Testis (tissue), 2 donors: ENCODE measurements at regions not wholly inside any gene's neighbourhood (a gene's known extent, or its start where the extent isn't known, plus 50 kb on each side); places are given as distances from the start of the nearest gene placed in this dataset.
"Not testable (repeated sequence)": the region's sequence is repeated elsewhere in the genome, so short reads cannot be mapped to it uniquely, and the experiment has no call there.

ENCODE experiments used
- DNase-seq: peaks from one replicate; pipeline ENCODE4 v3.0.0-alpha.2; 2019
- H3K27ac ChIP-seq, 2 donors: fragments of 200-600 bp; sonication (generic); one replicate each; pipeline ENCODE4 v1.5.1; 2019
- H3K27me3 ChIP-seq: fragments of 200-600 bp; sonication (generic); one replicate; pipeline ENCODE4 v1.5.1; 2019
- H3K36me3 ChIP-seq: fragments of 200-600 bp; sonication (generic); one replicate; pipeline ENCODE4 v1.5.1; 2017; ENCODE audit warnings: low read depth; ENCODE audit errors: missing control alignments
- H3K4me1 ChIP-seq: fragments of 200-600 bp; sonication (generic); one replicate; pipeline ENCODE4 v1.5.1; 2019
- H3K4me3 ChIP-seq, 2 donors: fragments of 200-600 bp; sonication (generic); one replicate each; pipeline ENCODE4 v1.5.1; 2017 to 2019
- H3K9me3 ChIP-seq: fragments of 200-600 bp; sonication (generic); one replicate; pipeline ENCODE4 v1.5.1; 2017
- POLR2A ChIP-seq: fragments of 450-650 bp; IDR thresholded peaks from one replicate; pipeline ENCODE4 v1.6.1; 2017; ENCODE audit warnings: antibody characterized with exemption, mild to moderate bottlenecking, moderate library complexity
- WGBS, 2 donors: methylation state at CpG; one replicate each; pipeline ENCODE4 v1.1.5; 2018; 5-methylcytosine and 5-hydroxymethylcytosine counted together
- intact Hi-C: fragments of 100-400 bp; cut with DNase I; formaldehyde crosslinking; loops from one replicate; pipeline ENCODE4 v1.15.1; 2023; ENCODE audit warnings: low total_unique reads
- TF ChIP-seq, protein P1 (sequence below), 3 experiments: fragments of 450-650 bp in 2 of 3; fragments of 200-600 bp in 1 of 3; sonication (generic) in 1 of 3; IDR thresholded peaks; one replicate each; pipeline ENCODE4 v1.5.1; 2016 to 2019; ENCODE audit warnings: antibody characterized with exemption in 3 of 3, mild to moderate bottlenecking in 2 of 3, moderate library complexity in 1 of 3

DNA sequence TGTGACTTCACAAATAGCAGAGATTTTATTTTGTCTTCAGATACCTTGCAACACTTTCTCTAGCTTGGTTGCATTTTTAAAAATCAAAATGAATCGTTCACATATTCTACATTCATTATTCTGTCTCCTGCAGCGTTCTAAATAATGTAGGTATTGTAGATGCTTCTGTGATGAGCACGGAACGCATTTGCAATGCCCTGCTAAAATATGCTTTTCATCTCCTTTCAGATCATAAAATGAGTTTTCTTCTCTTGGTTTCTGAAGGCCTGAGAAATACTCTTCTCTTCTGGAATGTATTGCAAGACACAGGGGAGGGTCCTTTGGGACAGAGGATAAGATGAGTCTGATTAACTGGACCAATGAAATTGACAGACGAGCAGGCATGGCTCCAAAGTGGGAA lies 390.7 kb downstream of the PREX1 start:
- 81 to 88% methylated on average over 5 of the region's 5 CpGs for WGBS, 2 donors

DNA sequence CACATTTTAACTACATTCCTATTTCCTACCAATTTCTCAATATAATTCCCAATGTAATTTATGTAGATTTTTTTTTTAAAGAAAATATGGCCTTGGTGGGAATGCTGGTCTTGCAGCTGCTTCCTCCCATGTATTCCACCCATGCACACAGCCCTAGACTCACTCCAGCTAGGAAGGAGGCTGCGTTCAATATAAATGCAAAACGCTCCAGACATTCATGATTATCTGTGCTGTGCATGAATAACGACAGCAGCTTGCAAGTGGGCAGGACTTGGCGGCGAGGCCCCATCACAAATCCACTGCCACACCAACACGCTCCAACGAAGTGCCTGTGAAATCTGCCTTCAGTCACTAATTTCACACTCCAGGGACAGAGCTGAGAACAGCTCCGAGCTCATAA lies 391.2 kb downstream of the PREX1 start:
- H3K4me3 ChIP-seq, H3K27ac ChIP-seq, H3K36me3 ChIP-seq, H3K4me1 ChIP-seq, DNase-seq, H3K27me3 ChIP-seq, intact Hi-C loops, H3K9me3 ChIP-seq: not testable (repeated sequence)
- WGBS, 2 donors: 71 to 76% methylated on average over 8 of the region's 8 CpGs

More for the DNA sequence above, 390.7 kb downstream of the PREX1 start:
- DNase-seq: no peak
- Histone ChIP-seq H3K36me3 (no peaks in the 10 kb centered on the region), H3K27me3 (no peaks in the 10 kb centered on the region), H3K9me3 (no peaks in the 10 kb centered on the region), H3K4me1 (no peaks in the 10 kb centered on the region), H3K4me3 (no peak overlapping the region), H3K27ac (no peak overlapping the region)
- TF ChIP-seq, protein P1, sequence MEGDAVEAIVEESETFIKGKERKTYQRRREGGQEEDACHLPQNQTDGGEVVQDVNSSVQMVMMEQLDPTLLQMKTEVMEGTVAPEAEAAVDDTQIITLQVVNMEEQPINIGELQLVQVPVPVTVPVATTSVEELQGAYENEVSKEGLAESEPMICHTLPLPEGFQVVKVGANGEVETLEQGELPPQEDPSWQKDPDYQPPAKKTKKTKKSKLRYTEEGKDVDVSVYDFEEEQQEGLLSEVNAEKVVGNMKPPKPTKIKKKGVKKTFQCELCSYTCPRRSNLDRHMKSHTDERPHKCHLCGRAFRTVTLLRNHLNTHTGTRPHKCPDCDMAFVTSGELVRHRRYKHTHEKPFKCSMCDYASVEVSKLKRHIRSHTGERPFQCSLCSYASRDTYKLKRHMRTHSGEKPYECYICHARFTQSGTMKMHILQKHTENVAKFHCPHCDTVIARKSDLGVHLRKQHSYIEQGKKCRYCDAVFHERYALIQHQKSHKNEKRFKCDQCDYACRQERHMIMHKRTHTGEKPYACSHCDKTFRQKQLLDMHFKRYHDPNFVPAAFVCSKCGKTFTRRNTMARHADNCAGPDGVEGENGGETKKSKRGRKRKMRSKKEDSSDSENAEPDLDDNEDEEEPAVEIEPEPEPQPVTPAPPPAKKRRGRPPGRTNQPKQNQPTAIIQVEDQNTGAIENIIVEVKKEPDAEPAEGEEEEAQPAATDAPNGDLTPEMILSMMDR (IDR thresholded peaks at IDR 0.05): no peak
- no peak for TF ChIP-seq POLR2A
- intact Hi-C loops: no loop called here

DNA sequence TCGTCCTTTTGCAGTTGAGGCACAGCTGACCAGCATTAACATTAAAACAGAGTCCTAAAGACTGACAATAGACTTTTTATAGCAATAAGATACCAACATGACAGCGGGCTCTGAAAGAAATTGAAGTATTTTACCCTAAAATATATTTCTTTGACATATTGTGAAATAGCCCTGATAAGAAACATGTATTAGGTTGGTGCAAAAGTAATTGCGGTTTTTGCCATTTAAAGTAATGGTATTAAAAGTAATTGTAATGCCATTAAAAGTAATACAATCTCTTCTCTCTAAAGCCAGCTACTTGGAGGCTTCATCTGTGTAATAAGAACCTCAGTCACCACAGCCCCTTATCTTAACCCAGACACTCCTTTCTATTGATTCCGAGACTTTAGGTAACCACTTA lies 394.6 kb downstream of the PREX1 start:
- TF ChIP-seq, protein P1 (IDR thresholded peaks at IDR 0.05): no peak
- no peak for TF ChIP-seq POLR2A
- Histone ChIP-seq H3K4me1 (no peaks in the 10 kb centered on the region), H3K9me3 (no peaks in the 10 kb centered on the region), H3K4me3 (no peak overlapping the region), H3K27me3 (no peaks in the 10 kb centered on the region), H3K36me3 (no peaks in the 10 kb centered on the region), H3K27ac (no peak overlapping the region)
- intact Hi-C loops: no loop called here
- DNase-seq: no peak
- WGBS, 2 donors: 90% methylated on average over 4 of the region's 4 CpGs

DNA sequence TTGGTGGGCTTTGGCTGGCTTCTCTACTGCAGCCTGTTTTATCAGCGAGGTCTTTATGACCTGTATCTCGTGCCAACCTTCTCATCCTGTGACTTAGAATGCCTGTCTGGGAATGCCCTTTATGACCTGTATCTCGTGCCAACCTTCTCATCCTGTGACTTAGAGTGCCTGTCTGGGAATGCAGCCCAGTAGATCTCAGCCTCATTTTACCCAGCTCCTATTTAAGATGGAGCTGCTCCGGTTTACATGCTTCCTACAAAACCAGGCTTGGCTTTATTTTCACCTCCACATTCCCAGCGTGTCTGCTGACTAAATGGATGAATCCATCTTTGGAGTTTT lies 395.3 kb downstream of the PREX1 start:
- WGBS, 2 donors: 84 to 90% methylated on average over 5 of the region's 5 CpGs
- no peak for TF ChIP-seq POLR2A
- TF ChIP-seq, protein P1 (IDR thresholded peaks at IDR 0.05): no peak
- no peak overlapping the region for H3K4me3 ChIP-seq
- DNase-seq: no peak
- no peaks in the 10 kb centered on the region for H3K9me3 ChIP-seq
- H3K27me3 ChIP-seq: no peaks in the 10 kb centered on the region
- no peaks in the 10 kb centered on the region for H3K36me3 ChIP-seq
- no peaks in the 10 kb centered on the region for H3K4me1 ChIP-seq
- intact Hi-C loops: no loop called here
- no peak overlapping the region for H3K27ac ChIP-seq

DNA sequence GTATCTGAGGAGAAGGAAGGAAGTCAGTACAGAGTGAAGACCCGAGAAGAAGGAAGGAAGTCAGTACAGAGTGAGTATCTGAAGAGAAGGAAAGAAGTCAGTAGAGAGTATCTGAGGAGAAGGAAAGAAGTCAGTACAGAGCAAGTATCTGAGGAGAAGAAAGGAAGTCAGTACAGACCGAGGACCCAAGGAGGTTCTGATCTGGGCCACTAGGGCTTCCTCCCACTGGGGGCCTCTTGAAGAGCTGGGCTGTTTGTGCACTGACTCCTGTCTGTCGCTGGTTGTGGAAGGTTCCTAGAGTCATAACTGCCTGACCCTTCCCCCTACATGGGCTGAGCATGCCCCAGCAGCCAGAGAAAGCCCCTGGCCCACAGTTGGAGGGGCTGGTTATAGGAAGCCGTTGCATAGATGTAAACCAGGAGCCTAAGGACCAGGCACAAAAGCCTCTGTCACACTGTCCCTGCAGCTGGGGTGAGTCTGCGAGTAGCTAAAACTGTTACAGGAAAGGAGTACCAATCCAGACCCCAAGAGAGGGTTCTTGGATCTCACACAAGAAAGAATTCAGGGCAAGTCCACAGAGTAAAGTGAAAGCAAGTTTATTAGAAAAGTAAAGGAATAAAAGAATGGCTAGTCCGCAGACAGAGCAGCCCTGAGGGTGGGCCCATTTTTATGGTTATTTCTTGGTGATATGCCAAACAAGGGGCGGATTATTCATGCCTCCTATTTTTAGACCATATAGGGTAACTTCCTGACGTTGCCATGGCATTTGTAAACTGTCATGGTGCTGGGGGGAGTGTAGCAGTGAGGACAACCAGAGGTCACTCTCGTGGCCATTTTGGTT lies 395.9 kb downstream of the PREX1 start:
- H3K9me3 ChIP-seq: no peaks in the 10 kb centered on the region
- no peaks in the 10 kb centered on the region for H3K4me1 ChIP-seq
- no peaks in the 10 kb centered on the region for H3K36me3 ChIP-seq
- H3K27ac ChIP-seq: no peak overlapping the region
- H3K4me3 ChIP-seq: no peak overlapping the region
- no peak for TF ChIP-seq POLR2A
- TF ChIP-seq, protein P1 (IDR thresholded peaks at IDR 0.05): no peak
- 80 to 82% methylated on average over 9 of the region's 9 CpGs for WGBS, 2 donors
- no peaks in the 10 kb centered on the region for H3K27me3 ChIP-seq
- DNase-seq: no peak
- intact Hi-C loops: no loop called here
